GM23248 (cell line): ENCODE measurements at regions not wholly inside any gene's neighbourhood (a gene's known extent, or its start where the extent isn't known, plus 50 kb on each side); places are given as distances from the start of the nearest gene placed in this dataset.

Experiments used
- DNase-seq: peaks from one replicate; pipeline ENCODE4 v3.0.0-alpha.2; 2015
- H2AFZ ChIP-seq: fragments of 200-600 bp; sonication (generic); 2 replicates; pipeline ENCODE4 v1.6.1; 2016; ENCODE audit warnings: antibody characterized with exemption
- H3F3A ChIP-seq: fragments of 200-600 bp; sonication (generic); 2 replicates; pipeline ENCODE4 v1.6.1; 2016; ENCODE audit warnings: mild to moderate bottlenecking, antibody characterized with exemption, mixed run types; ENCODE audit not compliant: insufficient read depth
- H3K27ac ChIP-seq: fragments of 200-600 bp; sonication (generic); 2 replicates; pipeline ENCODE4 v1.5.1; 2016; ENCODE audit warnings: mild to moderate bottlenecking
- H3K27me3 ChIP-seq: fragments of 200-600 bp; sonication (generic); replicated peaks from 2 replicates; pipeline ENCODE4 v1.6.1; 2016; ENCODE audit warnings: mild to moderate bottlenecking; ENCODE audit not compliant: insufficient read depth
- H3K36me3 ChIP-seq: fragments of 200-600 bp; sonication (generic); 2 replicates; pipeline ENCODE4 v1.6.1; 2016; ENCODE audit warnings: low read depth, mild to moderate bottlenecking
- H3K4me1 ChIP-seq: fragments of 200-600 bp; sonication (generic); 2 replicates; pipeline ENCODE4 v1.6.1; 2016; ENCODE audit warnings: mild to moderate bottlenecking; ENCODE audit not compliant: insufficient read depth
- H3K4me2 ChIP-seq: fragments of 200-600 bp; sonication (generic); one replicate; pipeline ENCODE4 v1.6.1; 2016; ENCODE audit warnings: mild to moderate bottlenecking; ENCODE audit not compliant: unreplicated experiment
- H3K4me3 ChIP-seq: fragments of 200-600 bp; sonication (generic); 2 replicates; pipeline ENCODE4 v1.5.1; 2016; ENCODE audit warnings: mild to moderate bottlenecking
- H3K79me2 ChIP-seq: fragments of 200-600 bp; sonication (generic); 2 replicates; pipeline ENCODE4 v1.6.1; 2016; ENCODE audit warnings: mild to moderate bottlenecking; ENCODE audit not compliant: insufficient read depth
- H3K9ac ChIP-seq: fragments of 200-600 bp; sonication (generic); 2 replicates; pipeline ENCODE4 v1.6.1; 2016; ENCODE audit warnings: mild to moderate bottlenecking
- H3K9me2 ChIP-seq: fragments of 200-600 bp; sonication (generic); 2 replicates; pipeline ENCODE4 v1.6.1; 2016; ENCODE audit warnings: mixed run types, mild to moderate bottlenecking, moderate library complexity; ENCODE audit not compliant: insufficient read depth
- H3K9me3 ChIP-seq: fragments of 200-600 bp; sonication (generic); one replicate; pipeline ENCODE4 v1.6.1; 2017; ENCODE audit warnings: low read depth
- H4K20me1 ChIP-seq: fragments of 200-600 bp; sonication (generic); 2 replicates; pipeline ENCODE4 v1.6.0; 2016; ENCODE audit not compliant: insufficient read depth
- EZH2 ChIP-seq: fragments of 200-600 bp; sonication (generic); IDR thresholded peaks from 2 replicates; pipeline ENCODE4 v1.6.1; 2018; ENCODE audit warnings: antibody characterized with exemption, mild to moderate bottlenecking; ENCODE audit not compliant: insufficient read depth, poor library complexity, severe bottlenecking
- EZH2phosphoT487 ChIP-seq: fragments of 200-600 bp; sonication (generic); IDR thresholded peaks from 2 replicates; pipeline ENCODE4 v1.6.1; 2018; ENCODE audit warnings: antibody characterized with exemption, moderate library complexity, mild to moderate bottlenecking, low read depth; ENCODE audit not compliant: insufficient read depth
- WGBS, 2 experiments: methylation state at CpG; one replicate each; pipeline ENCODE4 v1.1.6; 2015 to 2017; ENCODE audit warnings: low lambda C conversion rate in 2 of 2, low coverage in 1 of 2; ENCODE audit errors: missing lambda C conversion rate in 2 of 2; 5-methylcytosine and 5-hydroxymethylcytosine counted together
- in situ Hi-C: fragments of 300-500 bp; cut with MboI; formaldehyde crosslinking; loops from 2 replicates; pipeline ENCODE4 v1.15.0; 2020

DNA sequence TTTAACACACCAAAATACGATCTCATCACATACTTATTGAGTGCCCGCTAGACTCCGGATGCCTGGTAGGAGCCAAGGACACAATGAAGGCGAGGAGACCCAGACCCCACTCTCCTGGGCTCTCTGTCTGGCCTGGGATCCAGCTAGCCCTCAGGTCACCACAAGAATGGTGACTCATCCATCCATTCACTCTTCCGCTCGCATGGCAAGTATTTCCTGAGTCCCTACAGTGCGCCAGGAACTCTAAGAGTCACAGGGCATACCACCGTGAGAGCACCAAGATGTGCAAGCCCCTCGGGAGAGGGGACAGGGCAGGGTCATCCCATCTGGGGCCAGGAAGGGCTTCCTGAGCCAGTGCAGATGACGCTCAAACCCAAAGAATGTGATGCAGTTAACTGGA lies 101.6 kb upstream of the PRR20G start:
- Histone ChIP-seq H3K36me3 (no peaks in the 10 kb centered on the region), H3K79me2 (no peaks in the 10 kb centered on the region), H3K9me3 (no peaks in the 10 kb centered on the region), H3K9me2 (no peaks in the 10 kb centered on the region), H3K9ac (no peak overlapping the region), H3K27me3 (peaks cover 23% of the 10 kb centered on the region), H3K4me3 (no peak overlapping the region), H3K4me2 (no peak overlapping the region), H3K27ac (no peak overlapping the region), H2AFZ (no peak overlapping the region), H4K20me1 (no peaks in the 10 kb centered on the region), H3K4me1 (no peaks in the 10 kb centered on the region), H3F3A (no peaks in the 10 kb centered on the region)
- in situ Hi-C loops, result no loop called here
- no peak for TF ChIP-seq EZH2phosphoT487
- no peak for TF ChIP-seq EZH2
- WGBS, 2 experiments, result 56 to 63% methylated on average over 10 of the region's 10 CpGs
- DNase-seq, result peak; percentile 38

DNA sequence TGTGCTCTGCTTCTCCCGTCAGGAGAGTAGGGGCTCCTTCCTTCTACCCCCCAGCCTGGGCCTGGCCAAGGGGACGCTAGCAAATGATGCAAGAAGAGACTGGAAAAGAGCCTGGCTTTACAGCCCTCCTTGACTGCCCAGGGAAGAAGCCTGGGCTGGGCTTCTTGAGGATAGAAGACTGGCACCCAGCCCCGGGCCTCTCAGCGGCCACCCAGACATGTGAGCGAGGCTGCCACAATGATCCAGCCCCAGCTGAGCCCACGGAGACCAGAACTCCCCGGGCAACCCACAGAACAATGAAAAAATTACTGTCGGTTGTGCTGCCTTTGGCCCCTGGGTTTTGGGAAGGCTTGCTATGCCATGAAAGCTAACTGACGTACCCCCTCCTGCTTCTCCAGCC lies 100.6 kb upstream of the PRR20G start:
- no peaks in the 10 kb centered on the region for H4K20me1 ChIP-seq
- H3K4me3 ChIP-seq, result no peak overlapping the region
- in situ Hi-C loops, result no loop called here
- H3K27me3 ChIP-seq, result peaks cover 29% of the 10 kb centered on the region
- H3K9me3 ChIP-seq, result no peaks in the 10 kb centered on the region
- 15 to 28% methylated on average over 9 of the region's 9 CpGs for WGBS, 2 experiments
- H2AFZ ChIP-seq, result no peak overlapping the region
- no peak for DNase-seq
- H3K36me3 ChIP-seq, result no peaks in the 10 kb centered on the region
- no peaks in the 10 kb centered on the region for H3K79me2 ChIP-seq
- H3K4me1 ChIP-seq, result no peaks in the 10 kb centered on the region
- H3K27ac ChIP-seq, result no peak overlapping the region
- TF ChIP-seq EZH2phosphoT487 (no peak), EZH2 (no peak)
- no peak overlapping the region for H3K9ac ChIP-seq
- H3F3A ChIP-seq, result no peaks in the 10 kb centered on the region
- H3K9me2 ChIP-seq, result no peaks in the 10 kb centered on the region
- no peak overlapping the region for H3K4me2 ChIP-seq

GRCh38 chr3:127387556-127388153 lies 99.8 kb upstream of the PRR20G start:
- in situ Hi-C loops, result no loop called here
- DNase-seq, result no peak
- no peak overlapping the region for H2AFZ ChIP-seq
- 52 to 53% methylated on average over 6 to 8 of the region's 8 CpGs for WGBS, 2 experiments
- H3K79me2 ChIP-seq, result no peaks in the 10 kb centered on the region
- H3K27ac ChIP-seq, result no peak overlapping the region
- H4K20me1 ChIP-seq, result no peaks in the 10 kb centered on the region
- H3K4me2 ChIP-seq, result no peak overlapping the region
- TF ChIP-seq EZH2 (no peak), EZH2phosphoT487 (no peak)
- no peaks in the 10 kb centered on the region for H3K36me3 ChIP-seq
- no peaks in the 10 kb centered on the region for H3K4me1 ChIP-seq
- H3K4me3 ChIP-seq, result no peak overlapping the region
- H3K9ac ChIP-seq, result no peak overlapping the region
- H3K27me3 ChIP-seq, result peaks cover 28% of the 10 kb centered on the region
- no peaks in the 10 kb centered on the region for H3F3A ChIP-seq
- H3K9me2 ChIP-seq, result no peaks in the 10 kb centered on the region
- no peaks in the 10 kb centered on the region for H3K9me3 ChIP-seq

DNA sequence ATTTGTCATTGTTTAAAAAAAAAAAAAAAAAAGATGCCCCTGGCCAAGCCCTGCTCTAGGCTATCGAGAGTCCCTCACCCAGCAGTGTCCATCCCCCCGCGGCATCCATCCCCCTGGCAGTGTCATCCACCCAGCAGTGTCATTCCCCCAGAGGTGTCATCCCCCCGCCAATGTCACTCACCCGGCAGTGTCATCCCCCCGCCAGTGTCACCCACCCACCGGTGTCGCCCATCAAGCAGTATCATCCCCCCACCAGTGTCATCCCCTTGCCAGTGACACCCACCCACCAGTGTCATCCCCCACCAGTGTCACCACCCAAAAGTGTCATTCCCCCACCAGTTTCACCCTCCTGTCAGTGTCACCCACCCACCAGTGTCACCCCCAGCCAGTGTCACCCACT lies 99.3 kb upstream of the PRR20G start:
- H3K4me1 ChIP-seq, result no peaks in the 10 kb centered on the region
- TF ChIP-seq EZH2, result no peak
- TF ChIP-seq EZH2phosphoT487, result no peak
- no peak overlapping the region for H3K27ac ChIP-seq
- H3K79me2 ChIP-seq, result no peaks in the 10 kb centered on the region
- H3K9me2 ChIP-seq, result no peaks in the 10 kb centered on the region
- H3K36me3 ChIP-seq, result no peaks in the 10 kb centered on the region
- H3F3A ChIP-seq, result no peaks in the 10 kb centered on the region
- in situ Hi-C loops, result no loop called here
- H4K20me1 ChIP-seq, result no peaks in the 10 kb centered on the region
- no peak overlapping the region for H3K4me2 ChIP-seq
- no peak overlapping the region for H3K4me3 ChIP-seq
- no peaks in the 10 kb centered on the region for H3K9me3 ChIP-seq
- peaks cover 27% of the 10 kb centered on the region for H3K27me3 ChIP-seq
- WGBS, 2 experiments, result 79% methylated on average over 8 of the region's 8 CpGs; no CpG with 5 or more reads in 1 of the 2 experiments
- no peak for DNase-seq
- no peak overlapping the region for H3K9ac ChIP-seq
- H2AFZ ChIP-seq, result no peak overlapping the region

DNA sequence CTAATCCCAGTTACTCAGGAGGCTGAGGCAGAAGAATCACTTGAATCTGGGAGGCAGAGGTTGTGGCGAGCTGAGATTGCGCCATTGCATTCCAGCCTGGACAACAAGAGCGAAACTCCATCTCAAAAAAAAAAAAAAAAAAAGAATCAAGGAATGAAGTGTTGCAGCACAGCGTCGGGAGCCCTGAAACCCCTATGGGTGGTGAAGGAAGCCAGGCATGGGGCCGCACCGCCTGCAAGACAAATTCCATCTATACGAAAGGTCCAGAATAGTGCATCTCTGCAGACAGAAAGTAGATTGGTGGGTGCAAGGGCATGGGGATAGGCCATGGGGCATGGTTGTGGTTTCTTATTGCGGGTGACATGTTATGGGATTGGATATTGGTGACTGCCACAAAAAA lies 98.6 kb upstream of the PRR20G start:
- in situ Hi-C loops, result no loop called here
- H3K9ac ChIP-seq, result no peak overlapping the region
- no peaks in the 10 kb centered on the region for H3K79me2 ChIP-seq
- H3K27ac ChIP-seq, result no peak overlapping the region
- no peaks in the 10 kb centered on the region for H4K20me1 ChIP-seq
- no peaks in the 10 kb centered on the region for H3F3A ChIP-seq
- H3K36me3 ChIP-seq, result no peaks in the 10 kb centered on the region
- no peak overlapping the region for H3K4me2 ChIP-seq
- no peaks in the 10 kb centered on the region for H3K9me2 ChIP-seq
- WGBS, 2 experiments, result 65 to 76% methylated on average over 7 to 9 of the region's 9 CpGs
- H3K27me3 ChIP-seq, result peaks cover 27% of the 10 kb centered on the region
- TF ChIP-seq EZH2phosphoT487 (no peak), EZH2 (no peak)
- no peak for DNase-seq
- no peaks in the 10 kb centered on the region for H3K4me1 ChIP-seq
- no peaks in the 10 kb centered on the region for H3K9me3 ChIP-seq
- no peak overlapping the region for H3K4me3 ChIP-seq
- H2AFZ ChIP-seq, result no peak overlapping the region
